ENCODE measurements at regions not wholly inside any gene's neighbourhood (a gene's known extent, or its start where the extent isn't known, plus 50 kb on each side); places are given as distances from the start of the nearest gene placed in this dataset.

DNA sequence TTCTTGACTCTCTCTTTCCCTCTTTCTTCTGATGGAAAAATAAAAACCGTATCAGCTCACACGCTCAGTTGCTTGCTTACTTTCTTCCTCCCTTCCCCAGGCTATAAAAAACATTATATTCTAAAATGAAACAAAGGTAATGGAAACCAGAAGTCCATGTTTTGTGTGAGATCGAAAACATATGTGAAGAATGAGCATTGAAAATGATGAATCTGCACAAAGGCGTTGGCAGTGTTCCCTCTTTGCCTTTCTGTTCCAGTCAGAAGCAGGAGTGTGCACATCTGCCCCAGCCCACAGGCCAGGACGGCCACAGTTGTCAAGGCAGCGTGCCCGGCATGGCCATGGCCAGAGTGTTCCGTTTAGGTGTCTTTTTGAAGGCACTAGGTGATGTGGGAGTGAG, 185.3 kb upstream of the USP24 start:
- Histone ChIP-seq H3K9me3 (no peaks in the 10 kb centered on the region), H3K27ac (no peak overlapping the region), H3K36me3 (no peaks in the 10 kb centered on the region), H3K4me3 (no peak overlapping the region), H3K27me3 (no peaks in the 10 kb centered on the region), H3K4me1 (no peaks in the 10 kb centered on the region)
- DNase-seq (ENCODE audit: low spot score) = no peak
- TF ChIP-seq, protein P1, sequence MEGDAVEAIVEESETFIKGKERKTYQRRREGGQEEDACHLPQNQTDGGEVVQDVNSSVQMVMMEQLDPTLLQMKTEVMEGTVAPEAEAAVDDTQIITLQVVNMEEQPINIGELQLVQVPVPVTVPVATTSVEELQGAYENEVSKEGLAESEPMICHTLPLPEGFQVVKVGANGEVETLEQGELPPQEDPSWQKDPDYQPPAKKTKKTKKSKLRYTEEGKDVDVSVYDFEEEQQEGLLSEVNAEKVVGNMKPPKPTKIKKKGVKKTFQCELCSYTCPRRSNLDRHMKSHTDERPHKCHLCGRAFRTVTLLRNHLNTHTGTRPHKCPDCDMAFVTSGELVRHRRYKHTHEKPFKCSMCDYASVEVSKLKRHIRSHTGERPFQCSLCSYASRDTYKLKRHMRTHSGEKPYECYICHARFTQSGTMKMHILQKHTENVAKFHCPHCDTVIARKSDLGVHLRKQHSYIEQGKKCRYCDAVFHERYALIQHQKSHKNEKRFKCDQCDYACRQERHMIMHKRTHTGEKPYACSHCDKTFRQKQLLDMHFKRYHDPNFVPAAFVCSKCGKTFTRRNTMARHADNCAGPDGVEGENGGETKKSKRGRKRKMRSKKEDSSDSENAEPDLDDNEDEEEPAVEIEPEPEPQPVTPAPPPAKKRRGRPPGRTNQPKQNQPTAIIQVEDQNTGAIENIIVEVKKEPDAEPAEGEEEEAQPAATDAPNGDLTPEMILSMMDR (IDR thresholded peaks at IDR 0.05) = no peak

DNA sequence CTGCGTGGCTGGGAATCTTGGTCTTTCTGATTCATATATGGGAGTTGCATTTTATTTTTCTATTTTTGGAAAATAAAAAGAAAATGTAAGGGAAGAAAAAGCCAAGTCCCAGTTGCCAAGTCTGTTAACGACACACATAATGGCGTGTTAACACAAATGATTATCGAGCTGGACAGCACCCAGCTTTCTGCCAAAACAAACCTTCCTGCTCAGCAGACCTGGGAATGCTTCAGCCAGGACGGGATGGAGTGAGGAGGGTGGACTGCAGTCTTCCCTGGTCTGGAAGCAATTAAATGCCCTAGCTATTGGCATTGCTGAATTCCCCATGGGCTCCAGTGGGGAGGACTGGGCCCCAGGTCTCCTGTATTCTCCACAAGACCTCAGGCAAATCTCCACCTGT, 184.2 kb upstream of the USP24 start:
- no peak overlapping the region for H3K4me3 ChIP-seq
- H3K36me3 ChIP-seq = no peaks in the 10 kb centered on the region
- H3K9me3 ChIP-seq = peaks cover 1 to 6% of the 10 kb centered on the region in 2 donors
- no peak for DNase-seq (ENCODE audit: low spot score)
- H3K27me3 ChIP-seq = no peaks in the 10 kb centered on the region
- H3K27ac ChIP-seq = no peak overlapping the region
- TF ChIP-seq, protein P1 (IDR thresholded peaks at IDR 0.05) = no peak
- no peaks in the 10 kb centered on the region for H3K4me1 ChIP-seq

DNA sequence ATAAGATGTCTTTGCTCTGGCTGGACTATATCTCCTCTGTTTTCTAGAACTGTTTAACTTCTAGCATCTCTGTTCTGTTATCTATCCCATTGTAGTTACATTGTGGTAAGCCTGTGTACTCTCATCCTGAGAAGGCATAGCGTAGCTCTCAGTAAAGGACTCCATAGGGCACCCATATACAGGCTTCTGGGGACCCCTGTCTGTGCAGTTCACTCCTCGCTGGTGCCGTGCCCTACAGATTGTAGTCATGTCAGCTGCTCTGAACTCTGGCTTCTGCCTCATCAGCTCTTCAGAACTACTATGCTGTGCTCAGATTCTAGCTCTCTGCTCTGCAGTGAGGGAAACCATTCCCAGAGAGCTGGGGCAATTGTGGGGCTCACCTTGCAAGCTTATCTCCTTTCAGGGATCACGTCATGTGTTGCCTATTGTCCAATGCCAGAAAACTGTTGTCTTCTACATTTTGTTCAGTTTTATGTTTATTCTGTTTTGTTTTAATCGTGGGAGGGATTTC, 181.3 kb upstream of the USP24 start:
- Histone ChIP-seq H3K27ac (no peak overlapping the region), H3K9me3 (peaks cover 7 to 11% of the 10 kb centered on the region in 2 donors), H3K27me3 (no peaks in the 10 kb centered on the region), H3K4me3 (no peak overlapping the region), H3K36me3 (no peaks in the 10 kb centered on the region), H3K4me1 (no peaks in the 10 kb centered on the region)
- no peak for DNase-seq (ENCODE audit: low spot score)
- TF ChIP-seq, protein P1 (IDR thresholded peaks at IDR 0.05) = no peak

DNA sequence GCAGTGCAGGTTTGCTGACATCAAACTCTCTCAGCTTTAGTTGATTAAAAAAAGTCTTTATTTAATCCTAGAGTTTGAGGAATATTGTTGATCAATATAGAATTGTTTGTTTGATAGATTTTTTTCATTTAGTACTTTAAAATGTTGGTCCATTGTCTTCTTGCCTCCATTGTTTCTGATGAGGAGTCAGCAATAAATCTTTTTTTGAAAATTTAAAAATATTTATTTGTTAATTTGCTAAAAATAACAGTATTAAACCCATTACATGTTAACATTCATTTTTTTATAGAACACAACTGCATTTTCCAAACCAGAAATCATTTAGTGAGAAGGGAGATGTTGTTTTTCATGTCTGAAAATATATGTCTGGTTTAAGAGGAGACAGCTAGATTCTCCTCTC, 173.8 kb upstream of the USP24 start:
- Histone ChIP-seq H3K9me3 (peaks cover 2 to 18% of the 10 kb centered on the region in 2 donors), H3K4me1 (no peaks in the 10 kb centered on the region), H3K27ac (no peak overlapping the region), H3K27me3 (no peaks in the 10 kb centered on the region), H3K4me3 (no peak overlapping the region), H3K36me3 (no peaks in the 10 kb centered on the region)
- no peak for DNase-seq (ENCODE audit: low spot score)
- TF ChIP-seq, protein P1 (IDR thresholded peaks at IDR 0.05) = no peak

DNA sequence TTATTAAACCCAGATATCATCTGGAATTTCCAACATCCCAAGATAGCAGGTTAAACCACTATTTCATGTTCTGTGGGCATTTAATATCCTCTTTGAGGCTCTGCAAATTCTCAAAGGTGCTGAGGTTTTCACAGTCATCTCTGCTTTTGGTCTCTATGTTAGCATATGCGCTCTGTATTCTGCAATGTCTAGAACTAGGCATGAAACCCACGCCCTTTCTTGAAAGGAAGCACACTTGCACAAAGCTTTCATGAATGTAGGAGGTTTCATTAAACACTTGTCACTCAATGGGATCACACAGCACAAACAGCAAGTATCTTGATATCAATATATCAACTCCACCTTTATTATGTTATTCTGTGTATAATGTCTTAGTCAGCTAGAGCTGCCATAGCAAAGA, 172.0 kb upstream of the USP24 start:
- TF ChIP-seq, protein P1 (IDR thresholded peaks at IDR 0.05) = no peak
- Histone ChIP-seq H3K4me3 (no peak overlapping the region), H3K27me3 (no peaks in the 10 kb centered on the region), H3K9me3 (peaks cover 0 to 18% of the 10 kb centered on the region in 2 donors), H3K36me3 (no peaks in the 10 kb centered on the region), H3K27ac (no peak overlapping the region), H3K4me1 (no peaks in the 10 kb centered on the region)
- no peak for DNase-seq (ENCODE audit: low spot score)

DNA sequence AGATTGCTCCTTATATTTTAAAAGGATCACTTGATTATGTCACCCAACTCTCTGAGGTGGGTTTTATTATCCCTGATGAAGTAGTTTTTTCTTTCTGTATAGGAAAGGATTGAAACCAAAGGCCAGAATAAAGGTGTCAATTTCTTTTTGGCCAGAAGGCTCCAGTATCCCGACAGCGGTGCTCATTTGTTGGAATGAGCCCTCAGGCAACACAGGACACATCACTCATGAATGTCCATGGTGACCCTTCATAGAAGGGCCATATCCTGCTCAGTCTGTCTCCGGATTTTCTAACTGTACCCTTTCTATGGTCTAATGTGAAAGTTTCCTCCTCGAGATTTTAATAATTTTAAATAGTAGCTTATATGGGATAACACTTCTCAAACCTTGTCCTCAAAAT, 171.3 kb upstream of the USP24 start:
- TF ChIP-seq, protein P1 (IDR thresholded peaks at IDR 0.05) = no peak
- Histone ChIP-seq H3K4me1 (no peaks in the 10 kb centered on the region), H3K36me3 (no peaks in the 10 kb centered on the region), H3K4me3 (no peak overlapping the region), H3K27ac (no peak overlapping the region), H3K9me3 (peaks cover 0 to 18% of the 10 kb centered on the region in 2 donors), H3K27me3 (no peaks in the 10 kb centered on the region)
- no peak for DNase-seq (ENCODE audit: low spot score)
